Mucosa of descending colon (tissue), 3 donors: ENCODE measurements at regions not wholly inside any gene's neighbourhood (a gene's known extent, or its start where the extent isn't known, plus 50 kb on each side); places are given as distances from the start of the nearest gene placed in this dataset.

ENCODE experiments used
- ATAC-seq: fragments of 200-7000 bp; cut with Tn5 transposase; one replicate; pipeline ENCODE4 v1.9.1; 2020; ENCODE audit warnings: mild to moderate bottlenecking, moderate library complexity
- DNase-seq, 3 donors: peaks; one replicate each; pipeline ENCODE4 v3.0.0-alpha.2; 2020
- H3K36me3 ChIP-seq: fragments of 200-600 bp; one replicate; pipeline ENCODE4 v1.8.0; 2021; ENCODE audit warnings: low read depth, mild to moderate bottlenecking
- H3K4me1 ChIP-seq: fragments of 200-600 bp; one replicate; pipeline ENCODE4 v1.8.0; 2021; ENCODE audit warnings: low read depth, mild to moderate bottlenecking
- H3K4me3 ChIP-seq: fragments of 200-600 bp; one replicate; pipeline ENCODE4 v1.8.0; 2021; ENCODE audit warnings: mild to moderate bottlenecking
- H3K9me3 ChIP-seq: fragments of 200-600 bp; one replicate; pipeline ENCODE4 v1.8.0; 2021; ENCODE audit warnings: mild to moderate bottlenecking
- CTCF ChIP-seq: fragments of 200-600 bp; IDR thresholded peaks from one replicate; pipeline ENCODE4 v1.8.0; 2022; ENCODE audit warnings: antibody characterized with exemption, mild to moderate bottlenecking
- intact Hi-C, 2 donors: fragments of 100-400 bp; cut with DNase I in 1 of 2; cut with micrococcal nuclease in 1 of 2; formaldehyde crosslinking; loops; one replicate each; pipeline versions ENCODE4 v1.11.0 to v1.11.1; 2022; cut with DNase I, micrococcal nuclease
- donor health status: DM: no; HTN: no; CAD: no; lungs with moderate emphysema.
- donor health status: DM: no; HTN: no; CAD: no.
- donor health status: DM: no; HTN: yes; CAD: no.

GRCh38 chr9:8115570-8115969 is 316.0 kb upstream of the DMAC1 start:
- Histone ChIP-seq H3K4me3 (no peak overlapping the region), H3K9me3 (no peaks in the 10 kb centered on the region), H3K4me1 (no peaks in the 10 kb centered on the region), H3K36me3 (no peaks in the 10 kb centered on the region)
- no peak for TF ChIP-seq CTCF
- ATAC-seq (no peak), DNase-seq (no peak)
- intact Hi-C loops = no loop called here

- ATAC-seq = no peak
- no peak for TF ChIP-seq CTCF
- DNase-seq = no peak
- no peaks in the 10 kb centered on the region for H3K36me3 ChIP-seq
- no peaks in the 10 kb centered on the region for H3K4me1 ChIP-seq
- no peak overlapping the region for H3K4me3 ChIP-seq
- H3K9me3 ChIP-seq = no peaks in the 10 kb centered on the region
- intact Hi-C loops = no loop called here
Measured at GRCh38 chr9:8114826-8115225, 315.2 kb upstream of the DMAC1 start.

GRCh38 chr9:8106362-8106761 is 306.8 kb upstream of the DMAC1 start:
- no peak for ATAC-seq
- no peak for TF ChIP-seq CTCF
- no peak overlapping the region for H3K4me3 ChIP-seq
- H3K9me3 ChIP-seq = no peaks in the 10 kb centered on the region
- intact Hi-C loops = no loop called here
- no peak for DNase-seq
- H3K4me1 ChIP-seq = no peaks in the 10 kb centered on the region
- H3K36me3 ChIP-seq = no peaks in the 10 kb centered on the region

GRCh38 chr9:8101607-8102006 is 302.0 kb upstream of the DMAC1 start:
- Histone ChIP-seq H3K4me3 (no peak overlapping the region), H3K9me3 (no peaks in the 10 kb centered on the region), H3K4me1 (no peaks in the 10 kb centered on the region), H3K36me3 (no peaks in the 10 kb centered on the region)
- no peak for ATAC-seq
- DNase-seq = no peak
- no peak for TF ChIP-seq CTCF
- intact Hi-C loops = no loop called here

GRCh38 chr9:8096091-8096490 is 296.5 kb upstream of the DMAC1 start:
- Histone ChIP-seq H3K4me3 (no peak overlapping the region), H3K4me1 (no peaks in the 10 kb centered on the region), H3K36me3 (no peaks in the 10 kb centered on the region), H3K9me3 (no peaks in the 10 kb centered on the region)
- no peak for ATAC-seq
- TF ChIP-seq CTCF = no peak
- intact Hi-C loops = no loop called here
- DNase-seq = no peak

- Histone ChIP-seq H3K4me3 (no peak overlapping the region), H3K36me3 (no peaks in the 10 kb centered on the region), H3K4me1 (no peaks in the 10 kb centered on the region), H3K9me3 (no peaks in the 10 kb centered on the region)
- ATAC-seq (no peak), DNase-seq (no peak)
- TF ChIP-seq CTCF = no peak
- intact Hi-C loops = no loop called here
Measured at GRCh38 chr9:8095672-8096086, 296.1 kb upstream of the DMAC1 start.
